ACHN (cell line): ENCODE measurements at regions not wholly inside any gene's neighbourhood (a gene's known extent, or its start where the extent isn't known, plus 50 kb on each side); places are given as distances from the start of the nearest gene placed in this dataset.
"Not testable (repeated sequence)": the region's sequence is repeated elsewhere in the genome, so short reads cannot be mapped to it uniquely, and the experiment has no call there.

Source experiments
- DNase-seq: peaks from one replicate; pipeline ENCODE4 v3.0.0-alpha.2; 2015
- in situ Hi-C: cut with HindIII; loops from 2 replicates; pipeline ENCODE4 v1.10.0; 2017; ENCODE audit warnings: low sequenced_read_pairs, low pct_ligation_motif_present, low pct_unique_long_range_greater_than_20kb

GRCh38 chr7:57244345-57244980 is 112.2 kb upstream of the ZNF479 start:
- DNase-seq, in situ Hi-C loops: not testable (repeated sequence)

DNA sequence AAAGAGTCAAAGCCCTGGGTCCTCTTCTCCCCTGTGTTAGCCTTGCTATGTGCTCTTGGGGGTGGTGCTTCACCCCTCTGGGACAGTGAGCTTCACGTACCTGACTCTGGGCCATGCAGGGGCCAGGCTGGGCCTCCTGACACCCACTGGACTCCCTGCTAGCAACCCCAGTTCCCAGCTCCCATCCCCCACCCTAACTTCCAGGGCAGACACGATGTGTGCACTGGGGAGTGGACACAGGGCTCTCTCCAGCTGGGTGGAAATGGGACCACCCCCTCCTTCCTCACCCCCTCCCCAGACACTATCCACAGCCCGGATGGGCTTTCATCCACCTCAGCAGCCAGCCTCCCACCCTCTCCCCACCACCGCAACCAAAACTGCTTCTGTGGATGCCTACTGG is 113.0 kb upstream of the ZNF479 start:
- DNase-seq: no peak
- in situ Hi-C loops: no loop called here

DNA sequence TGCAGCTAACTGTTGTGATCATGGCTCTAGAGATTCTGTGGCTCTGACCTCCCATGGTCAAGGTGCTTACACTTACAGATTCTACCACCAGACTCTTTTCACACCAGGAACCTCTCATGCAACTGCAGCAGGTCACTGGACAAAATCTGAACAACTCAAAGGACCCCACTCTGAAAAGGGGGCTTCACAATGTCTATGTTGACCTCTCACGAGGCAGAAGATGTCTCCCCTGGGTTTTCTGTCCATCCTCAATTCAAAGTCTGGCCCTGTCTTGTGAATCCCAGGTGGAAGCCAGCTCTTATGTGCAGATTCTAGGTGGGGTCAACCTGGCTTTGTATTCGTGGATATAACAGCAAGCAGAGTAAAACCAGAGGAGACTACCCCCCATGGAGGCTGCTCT is 118.6 kb upstream of the ZNF479 start:
- in situ Hi-C loops: no loop called here
- no peak for DNase-seq

GRCh38 chr7:57256637-57257375 is 124.6 kb upstream of the ZNF479 start:
- no peak for DNase-seq
- in situ Hi-C loops: no loop called here

- in situ Hi-C loops: no loop called here
- no peak for DNase-seq
Measured at GRCh38 chr7:57274535-57275283, 142.5 kb upstream of the ZNF479 start.

DNA sequence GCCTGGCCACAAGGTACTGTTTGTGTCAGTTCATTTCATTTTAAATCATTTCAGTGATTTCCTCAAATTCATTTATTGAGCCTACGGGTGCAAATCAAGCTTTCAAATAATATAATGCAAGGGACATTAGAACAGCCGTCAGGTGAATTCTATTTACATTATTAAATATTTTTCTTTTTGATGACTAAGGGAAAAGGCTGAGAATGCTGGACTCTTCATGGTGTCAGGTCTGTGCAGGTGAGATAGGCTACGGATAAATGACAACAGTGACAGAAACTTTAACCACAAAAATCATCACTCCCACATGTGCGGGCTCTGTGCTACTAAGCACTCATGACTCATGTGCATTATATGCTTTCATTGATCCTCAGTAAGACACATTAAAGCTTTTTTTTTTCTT is 149.2 kb upstream of the ZNF716 start:
- in situ Hi-C loops: no loop called here
- DNase-seq: no peak

GRCh38 chr7:57305192-57305748 is 144.7 kb upstream of the ZNF716 start:
- in situ Hi-C loops: no loop called here
- no peak for DNase-seq

DNA sequence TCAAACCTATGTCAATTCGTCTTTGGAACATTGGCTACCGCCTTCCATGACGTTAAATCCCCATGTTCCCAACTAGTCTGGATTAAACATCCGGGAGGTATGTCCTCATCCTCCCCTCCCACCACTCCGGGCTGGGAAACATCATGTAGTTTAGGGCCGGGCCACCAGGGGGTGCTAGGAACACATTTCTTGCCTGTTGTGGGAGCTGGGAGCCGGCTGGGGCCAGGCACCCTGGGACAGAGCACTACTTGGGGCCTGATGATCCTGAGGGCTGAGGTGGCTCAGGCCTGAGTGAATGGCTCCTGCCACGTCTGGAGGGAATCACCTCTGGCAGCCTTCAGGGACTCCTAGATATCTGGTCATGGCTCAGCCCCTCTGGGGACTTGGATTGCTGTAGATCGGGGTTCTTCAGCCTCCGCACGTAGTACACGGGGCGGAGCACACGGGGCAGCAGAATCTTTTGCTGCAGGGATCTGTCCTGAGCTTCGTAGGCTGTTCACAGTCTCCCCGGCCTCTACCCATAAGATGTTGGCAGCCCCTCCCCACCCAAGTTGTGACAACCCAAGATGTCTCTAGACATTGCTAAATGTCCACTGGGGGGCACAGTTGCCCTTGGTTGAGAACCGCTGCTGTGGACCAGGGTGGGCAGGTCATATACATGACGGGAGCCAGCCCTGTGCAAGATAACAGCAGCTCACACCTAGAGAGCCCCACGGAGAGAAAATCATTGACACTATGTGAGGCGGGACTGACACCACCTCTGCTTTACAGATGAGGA is 141.2 kb upstream of the ZNF716 start:
- in situ Hi-C loops: no loop called here
- DNase-seq: peak; percentile 22

GRCh38 chr7:57327081-57327480 is 122.9 kb upstream of the ZNF716 start:
- in situ Hi-C loops: no loop called here
- no peak for DNase-seq

- DNase-seq: no peak
- in situ Hi-C loops: no loop called here
Measured at GRCh38 chr7:57328457-57328856, 121.5 kb upstream of the ZNF716 start.

GRCh38 chr7:57328963-57329362 is 121.0 kb upstream of the ZNF716 start:
- no peak for DNase-seq
- in situ Hi-C loops: no loop called here

DNA sequence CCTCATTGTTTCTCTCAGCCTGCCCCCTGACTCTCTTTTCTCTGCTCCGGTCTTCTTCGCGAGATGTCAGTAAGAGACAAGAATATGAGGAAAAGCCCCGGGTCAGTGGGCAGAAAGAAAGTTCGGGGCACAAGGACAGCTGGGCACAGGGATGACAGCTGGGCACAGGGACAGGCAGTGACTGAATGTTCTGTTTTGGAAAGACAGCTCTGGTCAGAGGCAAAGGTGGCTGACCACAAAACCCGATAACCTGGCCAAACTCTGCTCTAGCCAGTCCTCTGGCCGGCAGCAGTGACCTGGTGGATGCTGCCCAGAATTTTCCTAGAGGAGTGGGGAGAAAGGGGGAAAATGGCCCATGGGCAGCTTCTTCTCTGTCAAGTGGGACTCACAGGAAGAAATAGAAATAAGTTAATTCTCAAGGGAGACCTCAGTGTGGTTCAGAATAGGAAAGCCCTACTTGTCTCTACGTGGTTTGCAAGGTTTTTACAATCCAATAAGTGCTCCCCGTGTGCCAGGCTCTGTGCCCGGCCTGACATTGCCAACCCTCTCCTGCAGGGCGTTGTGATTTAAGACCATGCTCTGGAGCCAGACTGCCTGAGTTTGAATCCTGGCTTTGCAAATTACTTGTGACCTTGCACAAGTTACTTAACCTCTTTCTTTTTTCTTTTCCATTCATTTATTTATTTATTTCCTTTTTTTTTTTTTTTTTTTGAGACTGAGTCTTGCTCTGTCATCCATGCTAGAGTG is 110.6 kb upstream of the ZNF716 start:
- DNase-seq: no peak
- in situ Hi-C loops: no loop called here

GRCh38 chr7:57342954-57343353 is 107.0 kb upstream of the ZNF716 start:
- no peak for DNase-seq
- in situ Hi-C loops: no loop called here

DNA sequence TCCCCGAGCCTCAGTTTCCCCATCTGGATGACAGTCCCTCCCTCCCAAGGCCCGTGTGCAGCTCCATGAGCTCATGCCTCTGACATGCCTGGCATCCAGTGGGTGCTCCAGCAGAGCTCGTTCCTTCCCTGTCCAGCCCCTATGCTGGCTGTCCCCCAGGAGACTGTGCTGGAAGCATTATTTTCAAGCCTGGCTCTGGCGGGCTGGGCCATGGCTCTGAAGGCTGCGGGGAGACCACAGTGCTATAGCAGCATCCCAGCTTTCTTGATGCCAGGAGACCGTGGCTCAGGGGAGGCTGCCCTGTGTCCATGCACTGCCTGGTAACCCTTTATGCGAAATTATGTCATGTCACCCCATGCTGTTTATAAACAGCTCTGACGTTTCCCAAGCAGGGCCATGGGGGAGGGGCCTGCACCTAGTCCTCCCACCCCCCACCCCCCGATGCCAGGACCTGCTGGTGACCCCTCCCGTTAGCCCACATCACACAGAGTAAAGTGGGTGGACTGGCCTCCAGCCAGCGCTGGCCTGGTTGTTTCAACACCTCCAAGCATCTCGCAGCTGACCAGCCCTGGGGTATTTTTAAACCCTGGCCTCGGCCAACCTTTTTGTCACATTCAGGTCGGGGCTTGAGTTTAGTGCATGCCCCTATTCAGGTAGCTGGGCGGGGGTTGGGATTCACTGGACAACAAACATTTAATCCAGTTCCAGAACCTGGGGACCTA is 105.9 kb upstream of the ZNF716 start:
- no peak for DNase-seq
- in situ Hi-C loops: no loop called here

- in situ Hi-C loops: no loop called here
Measured at GRCh38 chr7:57344957-57345356, 105.0 kb upstream of the ZNF716 start.

GRCh38 chr7:57348646-57349269 is 101.2 kb upstream of the ZNF716 start:
- in situ Hi-C loops: no loop called here
- DNase-seq: no peak

More at GRCh38 chr7:57344957-57345356, 105.0 kb upstream of the ZNF716 start:
- no peak for DNase-seq

GRCh38 chr7:57354195-57354594 is 95.8 kb upstream of the ZNF716 start:
- DNase-seq: no peak
- in situ Hi-C loops: no loop called here
